ENCODE measurements at regions not wholly inside any gene's neighbourhood (a gene's known extent, or its start where the extent isn't known, plus 50 kb on each side); places are given as distances from the start of the nearest gene placed in this dataset.
"Not testable (repeated sequence)": the region's sequence is repeated elsewhere in the genome, so short reads cannot be mapped to it uniquely, and the experiment has no call there.

DNA sequence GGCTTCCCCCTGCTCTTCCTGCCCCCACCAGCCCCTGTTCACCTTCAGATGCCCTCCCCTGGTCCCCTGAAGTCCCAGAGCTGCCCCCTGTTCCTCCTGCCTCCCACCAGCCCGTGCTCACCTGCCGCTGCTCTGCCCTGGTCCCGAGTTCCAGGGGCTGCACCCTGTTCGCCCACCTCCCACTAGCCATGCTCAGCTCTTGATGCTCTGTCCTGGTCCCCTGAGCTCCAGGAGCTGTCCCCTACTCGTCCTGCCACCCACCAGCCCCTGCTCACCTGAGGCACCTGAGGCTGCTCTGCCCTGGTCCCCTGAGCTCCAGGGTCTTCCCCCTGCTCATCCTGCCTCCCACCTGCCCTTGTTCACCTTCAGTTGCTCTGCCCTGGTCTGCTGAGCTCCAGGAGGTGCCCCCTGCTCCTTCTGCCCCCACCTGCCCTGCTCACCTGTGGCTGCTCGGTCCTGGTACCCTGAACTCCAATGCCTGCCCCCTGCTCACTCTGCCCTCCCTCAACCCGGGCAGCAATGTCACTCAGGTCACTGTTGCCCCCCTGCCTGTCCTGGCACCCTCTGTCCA lies 120.4 kb downstream of the TMEM121 start:
- not testable (repeated sequence) for H3K4me3 ChIP-seq (ENCODE audit: low read length); DNase-seq (ENCODE audit: low read depth, low spot score)

DNA sequence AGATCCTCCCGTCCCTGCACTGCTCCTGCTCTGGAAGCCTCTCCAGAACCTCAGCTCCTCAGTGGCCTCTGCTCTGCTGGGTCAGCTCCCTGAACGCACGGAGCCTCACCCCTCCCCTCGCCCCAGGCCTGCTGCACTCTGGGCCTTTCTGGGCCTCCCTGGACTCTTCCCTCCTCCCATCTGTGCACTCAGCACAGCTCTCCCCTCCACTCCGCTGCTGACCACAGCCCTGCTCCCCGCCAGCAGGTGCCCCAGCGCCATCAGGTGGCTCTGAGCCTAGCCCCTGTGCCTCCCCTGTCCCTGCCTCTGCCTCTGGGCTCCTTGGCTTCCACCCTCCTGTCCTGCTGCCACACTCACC lies 121.0 kb downstream of the TMEM121 start:
- not testable (repeated sequence) for H3K4me3 ChIP-seq (ENCODE audit: low read length); DNase-seq (ENCODE audit: low read depth, low spot score)

GRCh38 chr14:105647784-105648608 lies 121.6 kb downstream of the TMEM121 start:
- no peak overlapping the region for H3K4me3 ChIP-seq (ENCODE audit: low read length)
- DNase-seq (ENCODE audit: low read depth, low spot score) = no peak

GRCh38 chr14:105648609-105649535 lies 122.5 kb downstream of the TMEM121 start:
- DNase-seq (ENCODE audit: low read depth, low spot score); H3K4me3 ChIP-seq (ENCODE audit: low read length): not testable (repeated sequence)

- not testable (repeated sequence) for DNase-seq (ENCODE audit: low read depth, low spot score); H3K4me3 ChIP-seq (ENCODE audit: low read length)
Measured at GRCh38 chr14:105652317-105652716, 125.9 kb downstream of the TMEM121 start.

GRCh38 chr14:105653921-105654320 lies 127.5 kb downstream of the TMEM121 start:
- not testable (repeated sequence) for DNase-seq (ENCODE audit: low read depth, low spot score); H3K4me3 ChIP-seq (ENCODE audit: low read length)

GRCh38 chr14:105659255-105659654 lies 132.9 kb downstream of the TMEM121 start:
- DNase-seq (ENCODE audit: low read depth, low spot score); H3K4me3 ChIP-seq (ENCODE audit: low read length): not testable (repeated sequence)

DNA sequence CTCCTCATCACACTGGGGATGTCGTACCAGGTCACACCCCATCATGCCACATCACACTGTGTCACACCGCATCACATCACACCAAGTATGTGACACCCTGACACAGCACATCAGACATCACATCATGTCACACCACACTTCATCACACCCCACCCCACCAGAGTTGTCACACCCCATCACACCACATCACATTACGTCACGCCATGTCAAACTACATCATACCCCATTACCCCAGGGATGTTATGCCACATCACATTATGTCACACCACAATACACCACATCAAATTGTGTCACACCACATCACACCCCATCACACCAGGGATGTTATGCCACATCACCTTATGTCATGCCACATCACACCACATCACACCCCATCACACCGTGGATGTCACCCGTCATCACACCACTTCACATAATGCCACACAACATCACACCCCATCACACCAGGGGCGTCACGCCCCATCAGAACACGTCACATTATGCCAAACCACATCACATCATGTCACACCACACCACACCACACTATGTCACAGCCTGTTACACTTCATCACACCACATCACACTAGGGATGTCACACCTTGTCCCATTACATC lies 133.6 kb downstream of the TMEM121 start:
- no peak overlapping the region for H3K4me3 ChIP-seq (ENCODE audit: low read length)
- no peak for DNase-seq (ENCODE audit: low read depth, low spot score)

DNA sequence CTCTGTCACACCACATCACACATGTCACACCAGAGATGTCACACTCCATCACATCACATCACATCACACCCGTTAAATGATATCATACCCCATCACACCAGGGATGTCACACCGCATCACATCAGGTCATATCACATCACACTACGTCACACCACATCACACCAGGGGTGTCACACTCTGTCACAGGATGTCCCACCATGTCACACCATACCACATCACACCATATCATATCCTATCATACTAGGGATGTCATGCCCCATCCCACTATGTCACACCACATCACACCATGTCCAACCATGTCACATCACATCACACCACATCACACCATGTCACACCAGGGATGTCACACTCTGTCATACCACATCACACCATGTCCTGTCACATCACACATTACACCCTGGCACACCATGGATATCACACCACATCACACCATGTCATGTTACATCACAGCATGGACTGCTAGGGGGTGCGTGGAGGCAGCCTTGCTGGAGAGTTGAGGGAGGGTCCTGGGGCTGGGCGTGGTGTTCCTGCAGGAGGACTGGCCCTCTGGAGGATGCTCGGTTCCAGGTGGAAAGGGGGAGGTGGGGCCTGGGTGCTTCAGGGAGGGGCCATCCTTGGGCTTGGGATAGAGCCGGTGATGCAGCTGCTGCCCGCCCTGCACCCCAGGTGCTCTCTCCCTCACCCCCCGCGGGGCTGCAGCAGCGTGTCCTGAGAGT lies 134.6 kb downstream of the TMEM121 start:
- DNase-seq (ENCODE audit: low read depth, low spot score) = no peak
- H3K4me3 ChIP-seq (ENCODE audit: low read length) = no peak overlapping the region

- DNase-seq (ENCODE audit: low read depth, low spot score); H3K4me3 ChIP-seq (ENCODE audit: low read length): not testable (repeated sequence)
Measured at GRCh38 chr14:105662043-105662442, 135.7 kb downstream of the TMEM121 start.

DNA sequence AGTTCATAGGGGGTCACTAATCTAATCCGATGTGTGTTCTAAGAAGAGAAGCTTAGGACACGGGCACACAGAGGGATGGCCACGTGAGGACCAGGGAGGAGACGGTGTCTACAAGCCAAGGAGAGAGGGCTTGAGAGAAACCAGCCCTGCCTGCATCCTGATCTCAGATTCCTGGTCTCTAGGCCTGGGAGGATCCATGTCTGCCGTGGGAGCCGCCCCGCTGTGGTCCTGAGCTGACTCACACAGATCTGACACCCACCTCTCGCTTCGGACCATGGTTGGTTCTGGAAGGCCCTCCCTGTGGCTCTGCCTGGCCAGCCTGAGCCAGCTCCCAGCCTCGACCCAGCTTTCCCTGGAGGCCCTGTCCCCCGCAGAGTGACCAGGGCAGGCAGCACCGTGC lies 136.2 kb downstream of the TMEM121 start:
- not testable (repeated sequence) for DNase-seq (ENCODE audit: low read depth, low spot score); H3K4me3 ChIP-seq (ENCODE audit: low read length)

DNA sequence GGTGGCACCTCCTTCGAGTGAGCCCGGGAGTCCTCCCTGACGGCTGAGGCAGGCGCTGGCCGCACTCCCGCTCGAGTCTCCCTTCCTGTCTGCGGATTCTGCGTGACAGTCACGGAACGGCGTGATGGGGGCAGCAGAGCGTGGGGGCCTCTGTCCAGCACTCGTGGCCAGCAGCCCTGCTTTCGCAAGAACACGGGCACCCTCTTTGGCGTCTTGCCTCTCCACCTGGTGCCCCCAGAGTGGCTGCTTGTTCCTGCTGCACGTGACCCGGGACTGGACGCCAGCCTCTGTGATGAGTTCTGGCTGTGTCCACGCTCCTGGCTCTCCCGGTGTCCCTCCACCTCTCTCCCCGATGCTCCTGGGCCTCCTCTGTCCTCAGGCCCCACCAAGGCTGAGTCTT lies 136.9 kb downstream of the TMEM121 start:
- not testable (repeated sequence) for DNase-seq (ENCODE audit: low read depth, low spot score); H3K4me3 ChIP-seq (ENCODE audit: low read length)

GRCh38 chr14:105663818-105664596 lies 137.6 kb downstream of the TMEM121 start:
- not testable (repeated sequence) for H3K4me3 ChIP-seq (ENCODE audit: low read length); DNase-seq (ENCODE audit: low read depth, low spot score)

DNA sequence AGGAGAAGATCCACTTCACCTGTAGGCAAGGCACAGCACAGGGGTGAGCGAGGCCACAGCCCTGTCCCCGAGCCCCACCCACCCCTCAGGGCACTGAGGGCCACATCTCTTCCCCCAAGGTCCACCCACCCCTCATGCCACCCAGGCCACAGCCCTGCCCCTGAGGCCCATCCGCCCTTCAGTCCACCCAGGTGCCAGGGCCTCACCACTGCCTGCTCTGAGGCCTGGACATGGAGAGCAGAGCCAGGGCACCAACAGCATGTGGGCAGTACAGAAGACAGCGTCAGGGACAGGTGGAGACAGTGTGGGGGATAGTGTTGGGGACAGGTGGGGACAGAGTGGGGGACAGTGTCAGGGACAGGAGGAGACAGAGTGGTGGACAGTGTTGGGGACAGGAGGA lies 138.3 kb downstream of the TMEM121 start:
- DNase-seq (ENCODE audit: low read depth, low spot score) = no peak

DNA sequence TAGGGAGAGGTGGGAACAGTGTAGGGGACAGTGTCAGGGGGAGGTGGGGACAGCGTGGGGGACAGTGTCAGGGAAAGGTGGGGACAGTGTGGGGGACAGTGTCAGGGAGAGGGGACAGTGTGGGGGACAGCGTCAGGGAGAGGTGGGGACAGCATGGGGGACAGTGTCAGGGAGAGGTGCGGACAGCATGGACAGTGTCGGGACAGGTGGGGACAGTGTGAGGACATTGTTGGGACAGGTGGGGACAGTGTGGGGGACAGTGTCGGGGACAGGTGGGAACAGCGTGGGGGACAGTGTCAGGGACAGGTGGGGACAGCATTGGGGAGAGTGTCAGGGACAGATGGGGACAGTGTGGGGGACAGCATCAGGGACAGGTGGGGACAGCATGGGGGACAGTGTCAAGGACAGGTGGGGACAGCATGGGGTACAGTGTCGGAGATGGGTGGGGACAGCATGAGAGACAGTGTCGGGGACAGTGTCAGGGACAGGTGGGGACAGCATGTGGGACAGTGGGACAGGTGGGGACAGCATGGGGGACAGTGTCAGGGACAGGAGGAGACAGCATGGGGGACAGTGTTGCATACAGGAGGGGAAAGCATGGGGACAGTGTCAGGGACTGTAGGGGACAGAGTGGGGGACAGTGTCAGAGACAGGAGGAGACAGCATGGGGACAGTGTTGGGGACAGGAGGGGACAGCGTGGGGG lies 139.0 kb downstream of the TMEM121 start:
- DNase-seq (ENCODE audit: low read depth, low spot score) = no peak
- H3K4me3 ChIP-seq (ENCODE audit: low read length) = no peak overlapping the region

More for the DNA sequence above, 138.3 kb downstream of the TMEM121 start:
- H3K4me3 ChIP-seq (ENCODE audit: low read length) = no peak overlapping the region

- no peak overlapping the region for H3K4me3 ChIP-seq (ENCODE audit: low read length)
- DNase-seq (ENCODE audit: low read depth, low spot score) = no peak
Measured at GRCh38 chr14:105665951-105666277, 139.5 kb downstream of the TMEM121 start.

GRCh38 chr14:105666420-105666819 lies 140.0 kb downstream of the TMEM121 start:
- no peak for DNase-seq (ENCODE audit: low read depth, low spot score)
- H3K4me3 ChIP-seq (ENCODE audit: low read length) = no peak overlapping the region

Data from Jurkat, Clone E6-1 (cell line).